MCF 10A (cell line): ENCODE measurements at regions not wholly inside any gene's neighbourhood (a gene's known extent, or its start where the extent isn't known, plus 50 kb on each side); places are given as distances from the start of the nearest gene placed in this dataset.

ENCODE experiments used
- BruUV-seq: library from RNA; stranded (reverse); fragments of 400-500 nt; replicated peaks from 2 replicates; lab custom pipeline; 2021; lab: Mats Ljungman, UMichigan
- CTCF ChIA-PET: fragments of 300-600 bp; sonication (Branson Sonifier 250); formaldehyde crosslinking; extraction: SDS; loops from one replicate; lab custom pipeline; 2021; ENCODE audit warnings: antibody characterized with exemption, inconsistent platforms; lab: Yijun Ruan, JAX
- POLR2A ChIA-PET: fragments of 300-600, 350-650 bp; sonication (Branson Sonifier 250); formaldehyde crosslinking; extraction: SDS; loops from one replicate; lab custom pipeline; 2020; ENCODE audit warnings: antibody characterized with exemption, inconsistent platforms; lab: Yijun Ruan, JAX
- DNase-seq: peaks from one replicate; pipeline ENCODE4 v3.0.0-alpha.2; 2018; ENCODE audit not compliant: unreplicated experiment
- H3K27ac Mint-ChIP-seq: one replicate; pipeline ENCODE4 v1.8.0; 2022; ENCODE audit warnings: mild to moderate bottlenecking, low read depth, mixed read lengths; ENCODE audit not compliant: unreplicated experiment
- H3K27me3 Mint-ChIP-seq: one replicate; pipeline ENCODE4 v1.8.0; 2022; ENCODE audit warnings: mixed read lengths; ENCODE audit not compliant: insufficient read depth, unreplicated experiment
- H3K36me3 Mint-ChIP-seq: one replicate; pipeline ENCODE4 v1.8.0; 2022; ENCODE audit warnings: mild to moderate bottlenecking, moderate library complexity, mixed read lengths; ENCODE audit not compliant: insufficient read depth, unreplicated experiment
- H3K4me1 Mint-ChIP-seq: one replicate; pipeline ENCODE4 v1.8.0; 2022; ENCODE audit warnings: mixed read lengths; ENCODE audit not compliant: insufficient read depth, unreplicated experiment
- H3K4me3 Mint-ChIP-seq: one replicate; pipeline ENCODE4 v1.8.0; 2022; ENCODE audit warnings: mild to moderate bottlenecking, moderate library complexity, mixed read lengths; ENCODE audit not compliant: unreplicated experiment
- H3K9me3 Mint-ChIP-seq: one replicate; pipeline ENCODE4 v1.8.0; 2022; ENCODE audit warnings: mixed read lengths; ENCODE audit not compliant: unreplicated experiment
- intact Hi-C: fragments of 100-400 bp; cut with micrococcal nuclease; formaldehyde crosslinking; loops from 2 replicates; pipeline ENCODE4 v1.14.1; 2022
- TF ChIP-seq, protein P1 (sequence below): fragments of 200-600 bp; IDR thresholded peaks from one replicate; pipeline ENCODE4 v1.8.0; 2022; ENCODE audit warnings: antibody characterized with exemption, mild to moderate bottlenecking; ENCODE audit not compliant: unreplicated experiment

DNA sequence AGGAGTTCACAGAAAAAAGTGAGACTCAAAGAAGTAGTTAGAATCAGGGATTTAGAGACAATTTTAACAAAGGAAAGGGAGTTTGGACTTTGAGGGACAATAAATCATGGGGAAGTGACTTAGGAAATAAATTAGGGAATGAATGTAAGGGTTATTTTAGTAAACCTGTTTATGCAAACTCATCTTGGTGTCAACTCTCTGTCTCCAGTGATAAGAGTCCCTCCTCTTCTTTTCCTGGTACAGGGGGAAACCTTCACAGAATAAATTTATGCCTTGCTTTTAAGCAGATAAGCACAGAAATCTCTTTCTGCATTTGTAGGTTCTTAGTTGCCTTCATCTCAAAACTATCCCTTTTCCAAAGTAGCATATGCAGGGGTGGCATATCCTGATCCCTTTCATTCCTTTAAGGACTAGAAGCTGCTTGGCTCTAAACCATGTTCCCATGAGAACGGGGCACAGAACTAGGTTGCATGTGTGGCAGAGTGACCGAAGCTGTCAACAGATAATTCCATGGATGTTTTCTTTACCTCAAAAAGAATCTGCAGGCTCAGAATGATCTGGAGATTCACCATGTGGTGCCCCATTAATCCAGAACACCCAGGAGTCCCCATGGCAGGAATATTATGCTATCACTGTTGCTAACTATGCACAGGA, 155.4 kb downstream of the ZNF648 start:
- DNase-seq: no peak
- Mint-ChIP-seq H3K4me3 (no peak overlapping the region), H3K36me3 (no peaks in the 10 kb centered on the region), H3K9me3 (no peaks in the 10 kb centered on the region), H3K27ac (no peak overlapping the region), H3K4me1 (no peaks in the 10 kb centered on the region), H3K27me3 (peaks cover 59% of the 10 kb centered on the region)
- TF ChIP-seq, protein P1, sequence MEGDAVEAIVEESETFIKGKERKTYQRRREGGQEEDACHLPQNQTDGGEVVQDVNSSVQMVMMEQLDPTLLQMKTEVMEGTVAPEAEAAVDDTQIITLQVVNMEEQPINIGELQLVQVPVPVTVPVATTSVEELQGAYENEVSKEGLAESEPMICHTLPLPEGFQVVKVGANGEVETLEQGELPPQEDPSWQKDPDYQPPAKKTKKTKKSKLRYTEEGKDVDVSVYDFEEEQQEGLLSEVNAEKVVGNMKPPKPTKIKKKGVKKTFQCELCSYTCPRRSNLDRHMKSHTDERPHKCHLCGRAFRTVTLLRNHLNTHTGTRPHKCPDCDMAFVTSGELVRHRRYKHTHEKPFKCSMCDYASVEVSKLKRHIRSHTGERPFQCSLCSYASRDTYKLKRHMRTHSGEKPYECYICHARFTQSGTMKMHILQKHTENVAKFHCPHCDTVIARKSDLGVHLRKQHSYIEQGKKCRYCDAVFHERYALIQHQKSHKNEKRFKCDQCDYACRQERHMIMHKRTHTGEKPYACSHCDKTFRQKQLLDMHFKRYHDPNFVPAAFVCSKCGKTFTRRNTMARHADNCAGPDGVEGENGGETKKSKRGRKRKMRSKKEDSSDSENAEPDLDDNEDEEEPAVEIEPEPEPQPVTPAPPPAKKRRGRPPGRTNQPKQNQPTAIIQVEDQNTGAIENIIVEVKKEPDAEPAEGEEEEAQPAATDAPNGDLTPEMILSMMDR: no peak
- POLR2A ChIA-PET: no interaction called here
- intact Hi-C loops: no loop called here
- CTCF ChIA-PET: no interaction called here
- BruUV-seq: no TSS peak

DNA sequence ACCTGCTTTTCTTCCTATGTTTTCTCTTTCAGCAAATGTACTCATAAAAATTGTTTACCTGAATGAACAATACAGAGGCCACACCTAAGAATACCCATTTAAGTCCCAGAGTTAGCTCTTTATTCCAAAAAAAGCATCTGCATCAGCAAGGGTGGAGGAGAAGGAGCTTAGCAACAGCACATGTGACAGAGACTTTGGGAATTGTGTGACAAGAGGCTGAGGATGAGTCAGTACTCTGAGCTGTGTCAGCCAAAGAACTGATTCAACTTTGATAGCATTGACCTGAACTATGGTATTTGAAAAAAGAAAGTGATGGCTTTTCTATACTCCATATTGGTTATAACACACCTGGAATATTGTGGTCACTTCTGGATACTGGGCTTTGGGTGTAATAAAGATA, 162.7 kb downstream of the ZNF648 start:
- TF ChIP-seq, protein P1: no peak
- Mint-ChIP-seq H3K27ac (no peak overlapping the region), H3K9me3 (no peaks in the 10 kb centered on the region), H3K27me3 (peaks cover 23% of the 10 kb centered on the region), H3K36me3 (no peaks in the 10 kb centered on the region), H3K4me3 (no peak overlapping the region), H3K4me1 (no peaks in the 10 kb centered on the region)
- intact Hi-C loops: no loop called here
- no TSS peak for BruUV-seq
- ChIA-PET POLR2A (interaction anchor here (1.2 kb wide), 1 partner anchor 32 kb away, joined by 3 read pairs; no protein-coding TSS in a partner anchor), CTCF (interaction anchor here (0.7 to 1.1 kb wide), 4 partner anchors 38 to 414 kb away, joined by 3 to 4 read pairs (median 3); no protein-coding TSS in a partner anchor)
- no peak for DNase-seq

DNA sequence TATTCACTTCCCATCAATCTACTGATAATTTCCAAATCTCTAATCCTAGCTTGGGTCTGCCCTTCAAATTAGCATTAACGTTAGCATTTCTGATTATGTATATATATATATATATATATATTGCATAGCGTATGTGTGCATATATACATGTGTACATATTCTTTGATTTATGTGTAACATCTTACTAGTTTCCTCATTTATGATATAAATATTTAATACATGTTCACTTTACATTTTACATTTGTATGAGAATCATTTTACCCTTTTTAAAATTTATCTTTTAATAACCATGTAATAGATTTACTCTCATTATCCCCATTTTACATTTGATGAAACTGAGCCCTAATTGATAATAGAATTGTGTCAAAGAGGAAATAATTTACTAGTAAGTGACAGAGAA, 164.7 kb downstream of the ZNF648 start:
- intact Hi-C loops: no loop called here
- Mint-ChIP-seq H3K36me3 (no peaks in the 10 kb centered on the region), H3K4me1 (no peaks in the 10 kb centered on the region)

DNA sequence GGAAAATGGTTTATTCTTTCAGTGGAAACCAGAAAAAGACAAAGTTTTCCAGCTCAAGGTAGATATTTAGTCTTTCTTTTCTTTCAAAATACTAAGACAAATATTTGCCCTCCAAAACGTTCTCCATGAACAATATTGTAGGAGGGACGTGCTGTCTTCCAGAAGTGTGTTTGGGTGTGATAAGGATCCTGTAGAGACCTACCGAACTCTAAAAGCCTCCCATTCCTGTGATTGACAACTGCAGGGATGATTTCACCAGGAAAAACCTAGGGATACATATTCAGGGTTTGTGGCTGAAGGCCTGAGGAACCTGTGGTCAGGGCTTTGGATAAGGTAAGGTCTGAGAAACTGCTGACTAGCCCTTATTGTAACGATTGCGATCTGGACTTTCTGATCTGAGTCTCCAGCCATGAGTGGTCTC, 167.1 kb downstream of the ZNF648 start:
- CTCF ChIA-PET: interaction anchor here (0.6 kb wide), 1 partner anchor 94 kb away, joined by 4 read pairs; no protein-coding TSS in a partner anchor

More for the DNA sequence above, 164.7 kb downstream of the ZNF648 start:
- POLR2A ChIA-PET: interaction anchor here (0.7 kb wide), 1 partner anchor 14 kb away, joined by 3 read pairs; no protein-coding TSS in a partner anchor
- Mint-ChIP-seq H3K9me3 (no peaks in the 10 kb centered on the region), H3K27me3 (peaks cover 12% of the 10 kb centered on the region), H3K4me3 (no peak overlapping the region), H3K27ac (no peak overlapping the region)
- TF ChIP-seq, protein P1: no peak
- CTCF ChIA-PET: interaction anchor here (0.7 kb wide), 1 partner anchor 324 kb away, joined by 3 read pairs; no protein-coding TSS in a partner anchor
- DNase-seq: no peak
- BruUV-seq: no TSS peak

More for the DNA sequence above, 167.1 kb downstream of the ZNF648 start:
- H3K36me3 Mint-ChIP-seq: no peaks in the 10 kb centered on the region
- no peak overlapping the region for H3K27ac Mint-ChIP-seq
- TF ChIP-seq, protein P1: no peak
- H3K4me1 Mint-ChIP-seq: no peaks in the 10 kb centered on the region
- POLR2A ChIA-PET: no interaction called here
- peaks cover 12% of the 10 kb centered on the region for H3K27me3 Mint-ChIP-seq
- intact Hi-C loops: no loop called here
- DNase-seq: no peak
- BruUV-seq: no TSS peak
- no peak overlapping the region for H3K4me3 Mint-ChIP-seq
- H3K9me3 Mint-ChIP-seq: no peaks in the 10 kb centered on the region
